C4-2B (cell line): ENCODE measurements at regions not wholly inside any gene's neighbourhood (a gene's known extent, or its start where the extent isn't known, plus 50 kb on each side); places are given as distances from the start of the nearest gene placed in this dataset.
"Not testable (repeated sequence)": the region's sequence is repeated elsewhere in the genome, so short reads cannot be mapped to it uniquely, and the experiment has no call there.

ENCODE experiments used
- ZFX ChIP-seq: fragments of 450-650 bp; IDR thresholded peaks from 2 replicates; pipeline ENCODE4 v1.6.1; 2017
- TF ChIP-seq, protein P1 (sequence below): fragments of 450-650 bp; conservative IDR thresholded peaks from 2 replicates; pipeline ENCODE4 v1.5.1; 2017; ENCODE audit warnings: mild to moderate bottlenecking

DNA sequence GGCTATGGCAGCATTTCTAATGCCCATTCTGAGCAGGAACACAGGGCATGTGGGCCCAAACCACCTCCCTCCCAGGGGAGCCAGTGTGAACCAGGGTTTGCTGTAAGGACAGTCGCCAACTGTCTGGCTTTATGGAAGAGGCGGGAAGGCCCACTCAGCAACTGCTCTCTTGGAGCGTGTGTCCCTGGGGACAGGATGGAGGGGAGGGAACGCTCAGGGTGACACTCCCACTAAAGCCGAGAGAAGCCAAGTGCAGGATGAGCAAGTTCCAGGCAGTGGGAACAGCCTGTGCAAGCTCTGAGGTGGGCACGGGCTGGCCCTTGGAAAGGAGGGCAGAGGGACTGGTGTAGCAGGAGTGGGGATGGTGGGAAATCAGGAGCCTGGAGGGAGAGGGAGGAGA is 233.0 kb upstream of the FRG2C start:
- TF ChIP-seq, protein P1, sequence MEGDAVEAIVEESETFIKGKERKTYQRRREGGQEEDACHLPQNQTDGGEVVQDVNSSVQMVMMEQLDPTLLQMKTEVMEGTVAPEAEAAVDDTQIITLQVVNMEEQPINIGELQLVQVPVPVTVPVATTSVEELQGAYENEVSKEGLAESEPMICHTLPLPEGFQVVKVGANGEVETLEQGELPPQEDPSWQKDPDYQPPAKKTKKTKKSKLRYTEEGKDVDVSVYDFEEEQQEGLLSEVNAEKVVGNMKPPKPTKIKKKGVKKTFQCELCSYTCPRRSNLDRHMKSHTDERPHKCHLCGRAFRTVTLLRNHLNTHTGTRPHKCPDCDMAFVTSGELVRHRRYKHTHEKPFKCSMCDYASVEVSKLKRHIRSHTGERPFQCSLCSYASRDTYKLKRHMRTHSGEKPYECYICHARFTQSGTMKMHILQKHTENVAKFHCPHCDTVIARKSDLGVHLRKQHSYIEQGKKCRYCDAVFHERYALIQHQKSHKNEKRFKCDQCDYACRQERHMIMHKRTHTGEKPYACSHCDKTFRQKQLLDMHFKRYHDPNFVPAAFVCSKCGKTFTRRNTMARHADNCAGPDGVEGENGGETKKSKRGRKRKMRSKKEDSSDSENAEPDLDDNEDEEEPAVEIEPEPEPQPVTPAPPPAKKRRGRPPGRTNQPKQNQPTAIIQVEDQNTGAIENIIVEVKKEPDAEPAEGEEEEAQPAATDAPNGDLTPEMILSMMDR, result not testable (repeated sequence)
- TF ChIP-seq ZFX, result not testable (repeated sequence)
